ENCODE measurements at regions not wholly inside any gene's neighbourhood (a gene's known extent, or its start where the extent isn't known, plus 50 kb on each side); places are given as distances from the start of the nearest gene placed in this dataset.
"Not testable (repeated sequence)": the region's sequence is repeated elsewhere in the genome, so short reads cannot be mapped to it uniquely, and the experiment has no call there.

DNA sequence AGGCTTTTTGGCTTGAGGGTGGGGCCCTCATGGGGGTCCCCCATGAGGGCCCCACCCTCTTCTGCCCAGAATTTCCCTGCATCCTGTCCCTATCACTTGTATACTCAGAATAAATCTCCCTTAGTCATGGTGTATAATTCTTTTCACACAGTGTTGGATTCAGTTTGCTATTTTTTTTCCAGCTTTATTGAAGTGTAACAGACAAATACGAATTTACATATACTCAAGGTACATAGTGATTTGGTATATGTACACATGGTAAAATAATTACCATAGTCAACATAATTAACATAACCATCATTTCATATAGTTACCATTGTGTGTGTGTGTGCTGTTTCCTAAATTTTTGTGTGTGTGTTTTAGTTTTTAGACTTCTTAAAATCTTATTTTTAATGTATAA lies 289.4 kb downstream of the CNTNAP3B start:
- not testable (repeated sequence) for DNase-seq

DNA sequence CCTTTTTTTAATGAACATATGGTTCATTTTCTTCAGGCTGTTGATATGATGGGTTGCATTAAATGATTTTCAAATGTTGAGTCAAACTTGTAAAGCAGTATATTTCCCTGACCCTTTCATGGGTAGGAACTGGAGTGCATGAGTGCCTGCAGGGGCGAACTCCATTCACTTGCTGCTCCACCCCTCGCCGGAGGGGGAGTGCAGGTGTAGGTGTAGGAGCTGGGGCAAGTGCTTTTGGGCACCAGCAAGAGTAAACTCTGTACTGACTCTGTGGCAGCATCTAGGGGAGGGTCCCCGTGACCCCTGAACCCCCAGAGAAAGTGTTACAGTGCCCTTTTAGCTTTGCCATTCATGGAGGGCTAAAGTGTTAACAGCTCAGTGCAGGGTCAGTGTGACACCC lies 290.3 kb downstream of the CNTNAP3B start:
- not testable (repeated sequence) for DNase-seq

DNA sequence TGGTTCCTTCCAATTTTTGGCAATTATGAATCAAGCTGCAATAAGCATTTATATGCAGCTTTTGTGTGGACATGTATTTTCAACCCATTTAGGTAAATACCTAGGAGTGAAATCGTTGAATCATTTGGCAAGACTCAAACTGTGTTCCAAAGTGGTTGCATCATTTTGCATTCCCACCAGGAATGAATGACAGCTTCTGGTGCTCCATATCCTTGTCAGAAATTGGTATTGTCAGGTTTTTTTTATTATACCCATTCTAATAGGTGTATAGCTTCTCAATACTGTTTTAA lies 290.7 kb downstream of the CNTNAP3B start:
- DNase-seq = not testable (repeated sequence)

DNA sequence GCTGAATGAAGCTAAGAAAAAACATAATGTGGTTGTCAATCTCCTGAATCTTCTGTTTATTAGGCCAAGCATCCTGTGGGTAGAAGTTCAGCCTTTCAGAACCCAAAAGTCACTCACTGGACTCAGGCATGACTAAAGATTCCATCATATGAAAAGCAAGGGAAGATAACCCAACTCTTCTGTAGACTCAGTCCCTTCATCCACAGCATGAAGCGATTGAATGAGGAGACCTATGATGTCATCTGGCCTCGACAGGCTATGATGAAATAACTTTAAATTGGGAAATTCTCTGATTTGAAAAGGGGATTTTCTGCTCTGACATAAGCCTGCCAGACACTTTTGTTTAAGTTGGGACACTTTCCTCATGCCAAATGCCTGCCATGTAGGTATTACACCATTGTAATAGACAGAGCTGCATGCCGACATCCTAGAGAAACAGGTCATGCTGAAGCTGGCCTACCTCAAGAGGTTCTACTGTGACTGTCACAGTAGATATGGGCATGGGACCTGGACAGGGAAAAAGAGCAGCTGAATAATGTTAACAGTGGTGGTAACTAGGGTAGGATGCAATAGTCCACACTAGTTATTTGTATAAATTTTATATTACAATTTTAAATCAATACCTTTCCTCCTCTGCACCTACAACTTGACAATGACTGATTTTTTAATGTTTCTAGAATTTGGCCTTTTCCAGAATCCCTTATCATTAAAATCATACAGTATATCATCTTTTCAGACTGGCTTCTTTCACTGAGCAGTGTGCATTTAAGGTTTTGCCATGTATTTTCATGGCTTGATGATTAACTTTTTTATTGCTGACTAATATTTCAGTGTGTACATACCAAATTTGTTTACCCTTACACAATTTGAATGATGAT lies 291.3 kb downstream of the CNTNAP3B start:
- DNase-seq = not testable (repeated sequence)

DNA sequence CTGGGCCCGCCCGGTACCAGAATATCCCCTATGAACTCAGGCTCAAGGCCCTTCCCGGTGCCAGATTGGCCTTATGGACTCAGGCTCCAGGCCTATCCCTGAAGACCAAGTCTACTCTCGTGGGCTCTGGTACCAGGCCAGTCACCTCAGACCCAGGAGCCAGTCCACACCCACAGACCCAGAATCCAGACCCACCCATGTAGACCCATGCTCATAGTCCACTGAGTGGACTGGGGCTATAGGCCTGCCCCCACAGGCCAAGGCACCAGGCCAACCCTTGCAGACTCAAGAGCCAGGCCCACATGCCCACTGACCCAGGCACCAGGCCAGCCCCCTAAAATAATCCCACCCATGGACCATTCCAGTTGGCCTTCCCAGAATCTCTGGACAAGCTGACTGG lies 296.1 kb downstream of the CNTNAP3B start:
- DNase-seq = not testable (repeated sequence)

DNA sequence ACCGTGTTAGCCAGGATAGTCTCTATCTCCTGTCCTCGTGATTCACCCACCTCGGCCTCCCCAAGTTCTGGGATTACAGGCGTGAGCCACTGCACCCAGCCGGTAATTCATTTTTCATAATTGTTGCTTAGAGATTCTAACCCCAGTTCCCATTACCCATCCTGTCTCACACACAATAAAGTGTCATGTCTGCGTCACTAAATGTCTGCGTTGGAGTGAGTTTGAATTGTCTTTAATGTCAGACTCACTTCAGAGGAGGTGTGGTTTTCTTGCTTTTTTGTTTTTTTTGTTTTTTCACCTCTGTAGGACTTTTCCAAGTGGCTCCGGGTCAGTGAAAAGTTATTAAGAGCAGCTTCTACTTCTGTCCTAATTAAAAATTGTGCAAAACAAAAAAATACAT lies 304.5 kb downstream of the CNTNAP3B start:
- DNase-seq = not testable (repeated sequence)

DNA sequence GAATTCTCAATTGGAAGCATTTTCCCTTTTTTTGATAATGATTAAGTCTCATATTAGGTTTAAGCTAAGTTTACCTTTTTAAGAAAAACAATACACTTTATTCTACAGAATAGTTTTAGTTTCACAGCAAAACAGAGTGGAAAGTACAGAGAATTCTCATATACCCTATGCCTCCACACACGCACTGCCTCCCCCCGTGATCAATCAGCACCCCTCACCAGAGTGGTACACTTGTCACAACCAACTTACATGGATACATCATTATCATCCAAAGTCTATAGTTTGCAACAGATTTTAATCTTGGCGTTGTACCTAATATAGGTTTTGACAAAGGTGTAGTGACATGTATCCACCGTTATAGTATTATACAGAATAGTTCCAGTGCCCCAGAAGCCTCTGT lies 326.5 kb downstream of the CNTNAP3B start:
- not testable (repeated sequence) for DNase-seq

DNA sequence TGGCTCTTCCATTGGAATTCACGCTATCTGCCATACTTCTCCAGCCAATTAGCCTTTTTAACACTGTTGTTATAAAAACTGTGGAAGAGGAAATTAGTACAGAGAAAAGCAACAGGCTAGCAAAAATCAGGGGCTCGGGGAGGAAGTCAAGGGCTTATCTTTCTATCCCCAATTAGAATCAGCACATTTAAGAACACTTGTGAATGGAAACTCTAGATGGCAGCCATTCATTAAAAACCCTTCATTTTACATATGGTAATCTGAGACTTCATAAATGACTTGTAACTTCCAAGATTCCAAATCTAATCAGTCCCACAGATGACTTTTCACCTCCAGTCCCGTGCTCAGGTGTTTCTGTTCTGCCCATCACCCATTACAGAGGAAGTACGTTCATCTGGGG lies 330.5 kb downstream of the CNTNAP3B start:
- DNase-seq = not testable (repeated sequence)

DNA sequence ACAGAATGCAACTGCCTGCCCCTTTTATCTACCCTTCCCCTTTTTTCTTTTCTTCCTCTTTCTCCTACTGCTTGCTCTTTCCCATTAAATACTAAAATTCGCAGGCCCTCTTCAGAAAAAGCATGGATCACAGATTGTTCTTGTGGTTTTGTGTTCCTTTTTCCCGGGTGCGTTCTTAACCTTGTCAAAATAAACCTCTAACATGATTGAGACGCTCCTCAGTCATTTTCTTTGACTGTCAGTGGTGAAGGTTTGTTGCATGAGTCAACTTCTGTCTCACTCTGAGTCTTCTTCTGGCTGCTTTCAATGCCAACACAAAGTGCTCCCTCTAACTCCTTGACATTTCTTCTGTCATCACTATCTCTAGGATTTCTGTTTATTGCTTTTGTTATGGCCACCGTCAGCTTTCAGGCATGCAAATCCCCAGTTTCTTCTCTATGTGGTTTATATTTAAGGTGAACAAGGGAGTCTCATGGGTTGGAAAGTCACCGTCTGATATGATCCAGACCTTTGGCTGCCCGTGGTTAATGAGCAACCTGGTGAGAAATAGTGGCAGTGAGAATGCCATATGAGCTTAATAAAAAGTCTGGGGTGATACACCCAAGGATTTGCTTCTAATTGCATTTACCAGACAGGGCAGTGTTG lies 338.4 kb downstream of the CNTNAP3B start:
- not testable (repeated sequence) for DNase-seq

DNA sequence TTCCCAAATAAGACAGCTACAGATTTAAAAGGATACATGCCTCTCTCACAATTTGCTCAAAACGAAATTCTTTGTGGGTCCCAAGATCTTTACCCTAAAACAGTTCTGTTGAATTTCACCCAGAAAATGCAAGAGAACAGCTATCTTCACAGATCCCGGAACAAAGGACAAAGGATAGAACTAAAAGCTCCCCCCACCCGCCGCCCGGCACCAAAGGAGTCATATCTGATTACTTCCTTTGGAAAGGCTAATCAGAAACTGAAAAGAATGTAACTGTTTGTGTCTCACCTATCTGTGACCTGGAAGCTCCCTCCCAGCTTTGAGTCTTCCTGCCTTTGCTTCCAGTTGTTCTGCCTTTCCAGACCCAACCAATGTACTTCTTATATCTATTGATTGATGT lies 339.2 kb downstream of the CNTNAP3B start:
- not testable (repeated sequence) for DNase-seq

DNA sequence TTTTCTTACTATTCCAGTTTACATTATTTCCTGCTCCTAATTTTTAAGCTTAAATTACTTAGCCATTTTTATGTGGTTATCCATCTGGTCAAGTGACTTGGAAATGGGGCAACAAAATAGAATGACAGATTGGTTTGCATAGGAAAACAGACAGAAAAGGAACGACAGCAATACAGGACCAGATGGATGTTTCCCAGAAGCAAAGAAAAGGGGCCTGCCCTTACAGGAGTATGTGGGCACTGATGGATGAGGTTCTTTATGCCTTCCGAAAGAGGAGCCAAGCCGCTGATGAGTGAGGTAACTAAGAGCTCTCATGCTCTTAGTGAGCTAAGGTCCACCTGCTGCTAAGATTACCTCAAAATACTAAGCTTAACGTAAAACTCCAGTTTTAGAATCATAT lies 339.8 kb downstream of the CNTNAP3B start:
- not testable (repeated sequence) for DNase-seq

DNA sequence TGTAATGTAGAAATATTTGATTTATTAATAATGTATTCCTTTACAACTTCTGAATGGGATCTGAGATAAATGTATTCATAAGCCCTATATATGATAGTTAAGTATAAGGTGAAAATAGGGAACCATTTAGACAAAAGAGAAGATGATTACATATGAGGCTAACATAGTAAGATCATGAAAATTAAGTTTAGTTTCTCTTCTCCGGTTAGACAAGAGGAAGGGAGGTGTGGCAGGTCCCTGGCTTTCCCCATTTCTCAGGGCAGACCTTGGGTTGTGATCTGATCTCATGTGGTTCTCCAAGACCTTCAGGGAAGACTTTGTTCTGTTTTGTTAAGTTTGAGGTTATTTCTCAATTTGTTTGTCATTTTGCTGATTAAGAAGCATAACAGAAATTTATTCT lies 341.3 kb downstream of the CNTNAP3B start:
- not testable (repeated sequence) for DNase-seq

DNA sequence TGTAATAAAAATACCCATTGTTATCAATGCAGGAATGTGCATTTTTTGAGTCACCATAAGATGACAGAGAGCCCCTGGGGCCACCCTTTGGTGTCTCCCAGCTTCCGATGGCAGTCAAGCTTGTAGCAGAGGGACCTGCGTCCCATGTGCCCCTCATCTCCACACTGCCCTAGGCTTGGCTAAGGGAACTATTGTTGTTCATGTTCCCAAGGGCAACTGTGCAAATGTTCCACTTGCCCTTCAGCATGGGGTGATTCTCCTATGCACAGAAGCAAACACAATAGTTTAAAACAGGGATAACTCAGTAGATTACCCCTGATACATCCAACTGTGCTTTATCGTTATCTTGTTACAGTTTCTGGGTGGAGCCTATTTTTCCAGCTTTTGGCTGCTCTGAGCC lies 342.0 kb downstream of the CNTNAP3B start:
- not testable (repeated sequence) for DNase-seq

DNA sequence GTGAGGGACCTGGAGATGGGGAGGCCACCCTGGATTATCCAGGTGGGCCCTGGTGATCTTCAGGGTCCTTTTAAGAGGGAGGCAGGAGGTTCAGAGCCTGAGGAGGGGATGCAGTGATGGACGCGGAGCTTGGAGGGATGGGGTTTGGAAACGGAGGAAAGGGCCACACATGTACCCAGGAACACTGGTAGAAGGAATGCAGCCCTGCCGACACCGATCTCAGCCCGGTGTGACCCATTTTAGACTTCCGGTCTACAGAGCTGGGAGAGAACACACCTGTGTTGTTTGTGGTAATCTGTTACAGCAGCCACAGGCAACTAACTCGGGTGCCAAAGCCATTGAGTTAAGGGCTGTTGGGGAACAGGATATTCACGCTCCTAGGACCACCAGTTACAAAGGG lies 345.2 kb downstream of the CNTNAP3B start:
- not testable (repeated sequence) for DNase-seq

DNA sequence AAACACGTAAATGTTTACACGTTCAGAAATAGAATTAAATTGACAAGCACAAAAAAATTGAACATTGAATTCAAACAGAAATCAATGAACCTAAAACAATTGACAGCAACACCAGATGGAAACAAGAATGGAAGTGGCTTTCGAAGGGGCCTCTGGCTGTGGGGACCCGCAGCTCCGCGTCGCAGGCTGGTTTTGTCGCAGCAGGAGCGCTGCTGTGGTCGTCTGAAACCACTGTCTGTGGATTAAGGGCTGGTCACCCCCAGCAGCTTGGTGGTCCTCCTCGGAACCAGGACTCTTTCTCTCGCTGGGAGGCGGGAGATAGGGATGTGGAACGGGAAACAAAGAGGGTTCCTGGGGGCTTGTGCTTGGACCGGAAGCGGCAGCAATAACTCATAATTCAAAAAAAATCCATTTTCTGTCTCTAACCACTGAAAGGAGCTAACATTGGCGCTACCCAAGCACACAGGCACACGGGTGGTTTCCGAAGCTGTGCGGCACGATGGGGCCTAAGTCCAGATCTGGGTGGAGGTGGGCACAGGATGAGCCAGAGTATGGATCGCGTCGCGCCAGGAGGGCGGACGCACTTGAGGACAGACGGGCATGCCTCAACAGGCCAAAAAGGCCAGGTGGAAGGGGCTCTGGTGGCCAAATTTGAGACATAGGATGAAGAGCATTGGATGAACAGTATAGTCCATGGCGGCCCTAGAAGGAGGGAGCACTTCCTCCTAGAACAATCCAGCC lies 346.0 kb downstream of the CNTNAP3B start:
- DNase-seq = not testable (repeated sequence)

DNA sequence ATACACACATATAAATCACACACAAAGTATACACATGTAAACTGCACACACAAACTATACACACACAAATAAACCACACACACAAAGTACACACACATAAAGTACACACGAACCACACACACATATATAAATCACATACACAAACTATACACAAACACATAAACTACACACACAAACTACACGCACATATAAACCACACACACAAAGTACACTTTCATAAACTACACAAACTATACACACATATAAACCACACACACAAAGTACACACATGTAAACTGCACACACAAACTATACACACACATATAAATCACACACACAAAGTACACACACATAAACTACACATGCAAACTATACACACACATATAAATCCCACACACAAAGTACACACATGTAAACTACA lies 347.3 kb downstream of the CNTNAP3B start:
- DNase-seq = not testable (repeated sequence)

DNA sequence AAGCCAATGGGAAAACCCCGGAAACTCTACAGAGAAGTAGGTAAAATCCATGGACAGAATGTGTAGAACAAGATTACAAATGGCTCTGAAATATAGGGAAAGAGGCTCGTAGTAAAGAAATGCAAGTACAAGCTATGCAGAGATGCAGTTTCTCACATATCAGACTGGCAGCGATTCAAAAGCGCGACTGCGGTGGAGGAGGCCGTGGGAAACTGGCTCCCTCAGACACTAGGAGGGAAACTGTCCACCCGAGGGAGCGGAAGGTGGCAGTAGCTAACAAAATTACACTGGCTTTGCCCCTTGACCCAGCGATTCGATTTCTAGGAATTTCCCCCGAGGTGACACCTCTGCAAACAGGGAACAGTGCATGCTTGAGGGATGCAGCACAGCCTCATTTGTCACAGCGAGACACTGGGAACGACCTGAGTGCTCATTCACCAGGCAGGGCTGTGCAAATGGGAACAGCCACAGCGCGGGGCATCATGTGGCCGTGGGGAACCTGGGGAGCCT lies 349.3 kb downstream of the CNTNAP3B start:
- DNase-seq = not testable (repeated sequence)

DNA sequence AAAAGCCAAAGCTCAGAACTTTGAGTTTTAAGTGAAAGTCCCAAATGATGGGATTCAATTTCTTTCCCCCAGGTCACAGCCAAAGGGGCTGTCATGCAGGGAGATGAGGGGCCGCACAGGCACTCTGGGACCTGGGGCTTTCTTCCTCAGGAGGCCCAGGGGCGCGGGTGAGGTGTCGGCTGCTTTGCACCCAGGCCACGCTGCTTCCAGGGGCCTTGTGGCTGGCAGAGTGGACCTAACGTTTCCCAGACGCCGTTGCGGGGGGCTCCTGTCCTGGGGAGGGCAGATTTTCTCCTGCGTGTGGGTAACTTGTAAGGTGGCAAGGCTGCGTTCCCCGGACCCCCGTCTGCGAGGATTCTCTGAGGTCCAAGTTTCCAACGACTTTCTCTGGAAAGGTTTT lies 350.0 kb downstream of the CNTNAP3B start:
- not testable (repeated sequence) for DNase-seq

DNA sequence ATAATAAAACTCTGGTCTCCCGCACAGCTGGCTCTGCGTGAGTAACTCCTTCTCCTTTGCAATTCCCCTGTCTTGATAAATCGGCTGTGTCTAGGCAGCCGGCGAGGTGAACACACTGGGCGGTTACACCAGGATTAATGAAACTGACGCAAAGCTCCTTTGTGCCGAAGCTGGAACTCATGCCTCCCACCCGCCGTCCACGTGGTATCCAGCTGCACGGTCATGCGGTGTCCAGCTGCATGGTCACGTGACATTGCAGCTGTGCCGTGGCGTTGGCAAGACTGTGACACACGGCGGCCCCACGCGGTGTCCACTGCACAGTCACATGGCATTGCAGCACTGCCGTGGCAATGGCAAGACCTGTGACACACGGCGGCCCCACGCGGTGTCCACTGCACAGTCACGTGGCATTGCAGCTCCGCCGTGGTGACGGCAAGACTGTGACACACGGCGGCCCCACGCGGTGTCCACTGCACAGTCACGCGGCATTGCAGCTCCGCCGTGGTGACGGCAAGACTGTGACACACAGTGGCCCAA lies 350.6 kb downstream of the CNTNAP3B start:
- DNase-seq = not testable (repeated sequence)

DNA sequence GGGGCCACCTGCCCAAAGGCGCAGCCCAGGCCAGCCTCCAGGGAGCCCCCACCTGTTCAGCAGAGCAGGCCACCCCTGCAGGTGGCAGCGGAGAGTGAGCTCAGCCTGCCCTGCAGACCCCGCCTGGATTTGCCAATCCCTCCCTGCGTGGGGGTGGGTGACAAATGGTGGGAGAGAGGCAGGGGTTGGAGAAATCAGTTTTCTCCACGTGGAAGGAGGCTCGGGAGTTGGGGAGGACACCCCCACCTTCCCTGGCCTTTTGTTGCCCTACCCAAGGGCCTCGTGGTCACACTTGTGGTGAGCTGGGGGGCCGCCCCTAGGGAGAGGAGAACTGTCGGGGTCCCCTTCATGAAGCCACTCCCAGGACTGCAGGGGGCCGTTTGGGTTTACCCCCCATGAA lies 351.7 kb downstream of the CNTNAP3B start:
- not testable (repeated sequence) for DNase-seq

DNA sequence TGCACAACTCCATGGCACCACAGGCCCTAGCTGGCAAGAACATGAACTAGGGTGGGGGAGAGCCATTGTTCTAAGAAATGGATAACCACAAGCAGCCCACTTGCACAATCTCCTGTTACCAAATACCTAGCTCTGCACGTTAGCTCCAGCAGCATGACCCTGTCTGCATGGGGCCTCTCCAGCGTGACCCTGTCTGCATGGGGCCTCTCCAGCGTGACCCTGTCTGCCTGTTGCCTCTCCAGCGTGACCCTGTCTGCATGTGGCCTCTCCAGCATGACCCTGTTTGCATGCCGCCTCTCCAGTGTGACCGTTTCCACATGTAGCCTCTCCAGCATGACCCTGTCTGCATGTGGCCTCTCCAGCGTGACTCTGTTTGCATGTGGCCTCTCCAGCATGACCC lies 356.7 kb downstream of the CNTNAP3B start:
- not testable (repeated sequence) for DNase-seq

DNA sequence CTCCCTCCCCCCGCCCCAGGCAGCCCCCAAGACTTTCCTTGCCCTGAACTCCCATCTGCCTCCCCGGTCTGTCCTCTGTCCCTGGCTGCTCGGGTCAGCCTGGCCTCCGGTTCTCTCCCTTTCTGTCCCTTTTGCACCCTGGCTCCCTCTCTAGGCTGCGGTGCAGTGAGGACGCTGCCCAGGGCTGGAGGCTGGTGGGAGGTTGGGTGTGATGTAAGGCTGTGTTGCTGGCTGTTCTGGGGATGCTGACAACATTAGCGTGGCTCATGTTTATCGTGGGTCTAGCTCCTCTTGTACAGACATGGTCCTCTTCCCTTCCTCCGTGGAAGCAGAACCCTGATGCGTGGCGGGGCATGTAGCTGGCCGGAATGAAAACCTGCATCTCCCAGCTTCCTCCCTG lies 357.5 kb downstream of the CNTNAP3B start:
- not testable (repeated sequence) for DNase-seq

Data from muscle of arm (tissue), 1 donor.